ENCODE measurements at regions not wholly inside any gene's neighbourhood (a gene's known extent, or its start where the extent isn't known, plus 50 kb on each side); places are given as distances from the start of the nearest gene placed in this dataset.

GRCh38 chr10:80896959-80897358, 359.3 kb downstream of the SH2D4B start:
- H3K36me3 ChIP-seq (ENCODE audit: control insufficient read depth in 2 of 4, insufficient read depth in 4 of 4, low read length in 3 of 4): no peaks in the 10 kb centered on the region
- H3K4ac ChIP-seq (replicated peaks; ENCODE audit: insufficient read length, low read depth, low read length): no peak overlapping the region
- no peak for FAIRE-seq
- no peak overlapping the region for H3K4me2 ChIP-seq (ENCODE audit: insufficient read depth in 1 of 2, low read depth in 2 of 2, low read length in 2 of 2)
- H2BK15ac ChIP-seq (ENCODE audit: low read length): no peak overlapping the region
- H3K79me2 ChIP-seq (ENCODE audit: control insufficient read depth in 1 of 2, insufficient read depth in 2 of 2, low read length in 2 of 2): no peaks in the 10 kb centered on the region
- no peak overlapping the region; the same call in 1 of the 2 replicates for H2AK5ac ChIP-seq (ENCODE audit: low read depth, low read length)
- H2BK120ac ChIP-seq (replicated peaks; ENCODE audit: low read depth, low read length): no peak overlapping the region
- H3K23me2 ChIP-seq (ENCODE audit: low read depth, low read length): peaks cover 6% of the 10 kb centered on the region; the same call in 1 of the 2 replicates
- H2BK12ac ChIP-seq (ENCODE audit: low read depth, low read length): no peak overlapping the region
- no peaks in the 10 kb centered on the region for H4K20me1 ChIP-seq (replicated peaks in 1 of 2; ENCODE audit: control insufficient read depth in 1 of 2, insufficient read depth in 2 of 2, low read length in 2 of 2)
- H3K79me1 ChIP-seq (ENCODE audit: low read depth, low read length): no peaks in the 10 kb centered on the region
- no peak for TF ChIP-seq SIN3A (conservative IDR thresholded peaks at IDR 0.05 in 1 of 2, IDR thresholded peaks at IDR 0.05 in 1 of 2; ENCODE audit: low read depth in 1 of 2, low read length in 2 of 2)
- no peak for TF ChIP-seq SRF (IDR thresholded peaks at IDR 0.05; ENCODE audit: low read depth, low read length)
- H3K14ac ChIP-seq (ENCODE audit: insufficient read length): no peak overlapping the region
- ChIA-PET POLR2A (ENCODE audit: partially characterized antibody) (interaction anchor here (1.1 kb wide), 1 partner anchor 10 kb away, joined by 3 read pairs; no protein-coding TSS in a partner anchor), CTCF (ENCODE audit: partially characterized antibody) (interaction anchor here (0.6 to 6.2 kb wide), 14 partner anchors 8 to 1253 kb away, joined by 3 to 38 read pairs (median 4); no protein-coding TSS in a partner anchor)
- no peak overlapping the region for H4K5ac ChIP-seq (ENCODE audit: insufficient read length, low read depth, low read length)
- H2AFZ ChIP-seq (ENCODE audit: low read length): no peak overlapping the region
- 0 out of 2 replicates have a peak overlapping the region, but pooled peaks have one; percentile 14 for H3K18ac ChIP-seq (ENCODE audit: extremely low read depth, low read length)
- peak overlapping the region; percentile 92; the same call in 1 of the 2 replicates for H2BK20ac ChIP-seq (ENCODE audit: low read length)
- no peak overlapping the region for H4K8ac ChIP-seq (ENCODE audit: extremely low read depth, insufficient read depth, low read length)
- H3K27ac ChIP-seq (ENCODE audit: low read depth, low read length): no peak overlapping the region
- H3K4me1 ChIP-seq (replicated peaks in 1 of 4; ENCODE audit: control insufficient read depth in 3 of 4, insufficient read depth in 4 of 4, low read length in 3 of 4): peaks cover 7 to 14% (median 9%) of the 10 kb centered on the region in 4 experiments
- DNase-seq (ENCODE audit: low read depth in 1 of 2, low spot score in 2 of 2): no peak
- 83% methylated on average over 7 of the region's 7 CpGs; no CpG with 5 or more reads in 1 of the 2 experiments for WGBS, 2 experiments (ENCODE audit: extremely low coverage in 1 of 2, insufficient coverage in 1 of 2, insufficient read length in 1 of 2, insufficient replicate concordance in 2 of 2, low coverage in 1 of 2, low lambda C conversion rate in 2 of 2, missing lambda C conversion rate in 1 of 2)
- no peaks in the 10 kb centered on the region for H3K9me3 ChIP-seq (ENCODE audit: insufficient read depth in 2 of 2, low read depth in 1 of 2, low read length in 1 of 2)
- no peak overlapping the region for H3K4me3 ChIP-seq (ENCODE audit: extremely low read depth in 1 of 4, insufficient read depth in 2 of 4, low read depth in 3 of 4, low read length in 4 of 4)
- peak overlapping the region; percentile 42; the same call in 1 of the 2 replicates for H2BK5ac ChIP-seq (ENCODE audit: low read depth, low read length)
- no peak overlapping the region for H4K91ac ChIP-seq (replicated peaks; ENCODE audit: insufficient read length, low read length)
- H3K9ac ChIP-seq (replicated peaks in 1 of 4; ENCODE audit: extremely low read depth in 1 of 4, low read depth in 3 of 4, low read length in 3 of 4): no peak overlapping the region
- no peak overlapping the region for H3K56ac ChIP-seq (replicated peaks; ENCODE audit: insufficient read length, low read depth, low read length)
- peaks cover 11 to 46% (median 39%) of the 10 kb centered on the region in 4 experiments for H3K27me3 ChIP-seq (replicated peaks in 1 of 4; ENCODE audit: control insufficient read depth in 3 of 4, extremely low read depth in 1 of 4, insufficient read depth in 3 of 4, low read length in 3 of 4)
- no peak overlapping the region for H3K23ac ChIP-seq (ENCODE audit: insufficient read length)
